CD14-positive monocyte (primary cell): ENCODE measurements at regions not wholly inside any gene's neighbourhood (a gene's known extent, or its start where the extent isn't known, plus 50 kb on each side); places are given as distances from the start of the nearest gene placed in this dataset.

Source experiments
- DNase-seq, 3 donors: peaks; one replicate each; pipeline ENCODE4 v3.0.0-alpha.2; 2011 to 2022
- H2AFZ ChIP-seq: 2 replicates; pipeline ENCODE4 v1.6.0; 2012; ENCODE audit warnings: mild to moderate bottlenecking, low read depth, low read length, inconsistent platforms; ENCODE audit not compliant: insufficient read depth, poor library complexity, severe bottlenecking
- H3K27ac ChIP-seq, 2 donors: 1 replicate in 1 of 2; 2 replicates in 1 of 2; pipeline ENCODE4 v1.5.1; 2012 to 2013; ENCODE audit warnings: low read length in 2 of 2, control low read depth in 1 of 2, inconsistent platforms in 1 of 2, low read depth in 1 of 2, mild to moderate bottlenecking in 1 of 2
- H3K27me3 ChIP-seq, 2 donors: one replicate each; pipeline versions ENCODE4 v1.6.0 to v1.6.1; 2011 to 2013; ENCODE audit warnings: low read length in 2 of 2; ENCODE audit not compliant: control insufficient read depth in 2 of 2, insufficient read depth in 2 of 2
- H3K36me3 ChIP-seq, 2 donors: replicated peaks in 1 of 2; 1 replicate in 1 of 2; 2 replicates in 1 of 2; pipeline versions ENCODE4 v1.5.1 to v1.6.1; 2012 to 2013; ENCODE audit warnings: low read length in 2 of 2, control low read depth in 1 of 2, inconsistent platforms in 1 of 2, mild to moderate bottlenecking in 1 of 2; ENCODE audit not compliant: insufficient read depth in 2 of 2, control insufficient read depth in 1 of 2
- H3K4me1 ChIP-seq, 2 donors: 1 replicate in 1 of 2; 2 replicates in 1 of 2; pipeline versions ENCODE4 v1.5.1 to v1.6.1; 2012 to 2013; ENCODE audit warnings: low read length in 2 of 2, control low read depth in 1 of 2, inconsistent platforms in 1 of 2, mild to moderate bottlenecking in 1 of 2, moderate library complexity in 1 of 2; ENCODE audit not compliant: insufficient read depth in 2 of 2, control insufficient read depth in 1 of 2
- H3K4me2 ChIP-seq: replicated peaks from 2 replicates; pipeline ENCODE3; 2012; ENCODE audit warnings: low read length, moderate library complexity, mild to moderate bottlenecking; ENCODE audit not compliant: poor library complexity, severe bottlenecking; ENCODE audit errors: extremely low read depth
- H3K4me3 ChIP-seq, 3 experiments: fragments of 200-600 bp in 1 of 3; sonication (generic) in 1 of 3; replicated peaks in 1 of 3; 1 replicate in 2 of 3; 2 replicates in 1 of 3; pipeline ENCODE4 v1.5.1; 2011 to 2013; ENCODE audit warnings: low read length in 3 of 3, mild to moderate bottlenecking in 3 of 3, control low read depth in 2 of 3, low read depth in 2 of 3, inconsistent platforms in 1 of 3, moderate library complexity in 1 of 3
- H3K79me2 ChIP-seq: 2 replicates; pipeline ENCODE4 v1.6.0; 2012; ENCODE audit warnings: mild to moderate bottlenecking, control low read depth, inconsistent platforms, low read length, moderate library complexity; ENCODE audit not compliant: insufficient read depth
- H3K9ac ChIP-seq: 2 replicates; pipeline ENCODE4 v1.6.0; 2017; ENCODE audit warnings: low read length, mild to moderate bottlenecking; ENCODE audit not compliant: insufficient read depth, poor library complexity, severe bottlenecking
- H3K9me3 ChIP-seq, 2 donors: replicated peaks in 1 of 2; 1 replicate in 1 of 2; 2 replicates in 1 of 2; pipeline versions ENCODE4 v1.5.1 to v1.6.1; 2012 to 2013; ENCODE audit warnings: low read length in 2 of 2, control low read depth in 1 of 2; ENCODE audit not compliant: control insufficient read depth in 1 of 2, insufficient read depth in 1 of 2
- H4K20me1 ChIP-seq: 2 replicates; pipeline ENCODE4 v1.6.0; 2012; ENCODE audit warnings: mild to moderate bottlenecking, low read length, control low read depth, moderate library complexity; ENCODE audit not compliant: insufficient read depth
- H3K27ac Mint-ChIP-seq, 7 donors: one replicate each; pipeline ENCODE4 v1.8.0; 2020; ENCODE audit warnings: mild to moderate bottlenecking in 7 of 7, mixed read lengths in 7 of 7, moderate library complexity in 6 of 7, inconsistent platforms in 2 of 7
- H3K27me3 Mint-ChIP-seq, 3 donors: one replicate each; pipeline ENCODE4 v1.8.0; 2021 to 2022; ENCODE audit warnings: low read depth in 3 of 3, mild to moderate bottlenecking in 3 of 3, mixed read lengths in 3 of 3, moderate library complexity in 3 of 3, inconsistent platforms in 1 of 3
- H3K36me3 Mint-ChIP-seq, 2 donors: one replicate each; pipeline ENCODE4 v1.8.0; 2020; ENCODE audit warnings: mixed read lengths in 2 of 2, inconsistent platforms in 1 of 2, mild to moderate bottlenecking in 1 of 2
- H3K4me1 Mint-ChIP-seq: one replicate; pipeline ENCODE4 v1.8.0; 2020; ENCODE audit warnings: mild to moderate bottlenecking, mixed read lengths
- H3K4me3 Mint-ChIP-seq, 2 donors: one replicate each; pipeline ENCODE4 v1.8.0; 2020; ENCODE audit warnings: mild to moderate bottlenecking in 2 of 2, mixed read lengths in 2 of 2, moderate library complexity in 1 of 2
- H3K9me3 Mint-ChIP-seq, 7 donors: one replicate each; pipeline ENCODE4 v1.8.0; 2020 to 2022; ENCODE audit warnings: mixed read lengths in 7 of 7, mild to moderate bottlenecking in 6 of 7, moderate library complexity in 6 of 7, inconsistent platforms in 2 of 7
- CTCF ChIP-seq: fragments of 200-600 bp; IDR thresholded peaks from one replicate; pipeline ENCODE4 v1.8.0; 2022; ENCODE audit warnings: antibody characterized with exemption, mild to moderate bottlenecking
- WGBS: methylation state at CpG from one replicate; pipeline ENCODE4 v1.1.5; 2013; ENCODE audit warnings: missing lambda C conversion rate; ENCODE audit not compliant: insufficient coverage; 5-methylcytosine and 5-hydroxymethylcytosine counted together
- intact Hi-C, 2 donors: fragments of 100-400 bp; cut with micrococcal nuclease; formaldehyde crosslinking; loops; one replicate each; pipeline versions ENCODE4 v1.15.0 to v1.15.1; 2023

DNA sequence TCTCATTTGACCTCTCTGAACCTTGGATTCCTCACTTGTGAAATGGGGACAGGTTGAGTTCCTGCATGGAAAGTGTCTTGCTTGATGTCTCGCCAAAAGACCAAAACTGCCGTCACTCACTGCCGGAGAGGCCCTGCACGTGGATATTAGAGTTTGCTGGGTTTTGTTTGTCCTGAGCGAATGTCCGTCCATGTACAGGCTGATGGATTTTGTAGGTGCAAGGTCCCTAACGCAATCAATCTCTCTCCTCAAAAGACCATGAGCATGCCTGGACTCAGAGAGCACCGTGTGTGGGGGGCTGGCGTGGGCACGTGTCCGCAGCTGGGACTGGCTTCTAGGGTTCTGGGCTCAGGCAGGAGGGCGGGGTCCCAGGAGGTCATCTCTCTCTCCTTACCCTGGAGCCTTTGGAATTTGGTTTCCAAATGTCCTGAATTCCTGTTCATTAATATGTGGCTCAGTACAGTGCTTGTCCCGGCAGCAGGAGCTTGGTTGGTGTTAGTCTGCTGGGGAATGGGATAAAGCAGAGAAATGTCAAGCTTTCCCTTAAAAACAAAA is 146.0 kb upstream of the IER5L start:
- Mint-ChIP-seq H3K4me3 (peak overlapping the region; percentile 6 to 24), H3K27ac (no peak overlapping the region), H3K4me1 (peaks cover 63% of the 10 kb centered on the region), H3K27me3 (peaks cover 0 to 2% (median 0%) of the 10 kb centered on the region in 3 donors), H3K9me3 (peaks cover 0 to 2% (median 0%) of the 10 kb centered on the region in 7 donors), H3K36me3 (peaks cover 0 to 3% of the 10 kb centered on the region in 2 donors)
- Histone ChIP-seq H3K9me3 (no peaks in the 10 kb centered on the region), H3K9ac (no peak overlapping the region), H4K20me1 (no peaks in the 10 kb centered on the region), H2AFZ (no peak overlapping the region), H3K79me2 (peaks cover 19% of the 10 kb centered on the region), H3K4me1 (peaks cover 52 to 61% of the 10 kb centered on the region in 2 donors), H3K27me3 (no peaks in the 10 kb centered on the region), H3K4me3 (no peak overlapping the region), H3K36me3 (no peaks in the 10 kb centered on the region), H3K4me2 (no peak overlapping the region), H3K27ac (no peak overlapping the region)
- 91% methylated on average over 9 of the region's 13 CpGs for WGBS
- intact Hi-C loops, result loop anchor here (5.0 to 10.0 kb wide), 4 partner anchors 141 to 291 kb away; partner anchors contain the start of gene IER5L (in 1 of the 2)
- no peak for DNase-seq
- TF ChIP-seq CTCF, result no peak

DNA sequence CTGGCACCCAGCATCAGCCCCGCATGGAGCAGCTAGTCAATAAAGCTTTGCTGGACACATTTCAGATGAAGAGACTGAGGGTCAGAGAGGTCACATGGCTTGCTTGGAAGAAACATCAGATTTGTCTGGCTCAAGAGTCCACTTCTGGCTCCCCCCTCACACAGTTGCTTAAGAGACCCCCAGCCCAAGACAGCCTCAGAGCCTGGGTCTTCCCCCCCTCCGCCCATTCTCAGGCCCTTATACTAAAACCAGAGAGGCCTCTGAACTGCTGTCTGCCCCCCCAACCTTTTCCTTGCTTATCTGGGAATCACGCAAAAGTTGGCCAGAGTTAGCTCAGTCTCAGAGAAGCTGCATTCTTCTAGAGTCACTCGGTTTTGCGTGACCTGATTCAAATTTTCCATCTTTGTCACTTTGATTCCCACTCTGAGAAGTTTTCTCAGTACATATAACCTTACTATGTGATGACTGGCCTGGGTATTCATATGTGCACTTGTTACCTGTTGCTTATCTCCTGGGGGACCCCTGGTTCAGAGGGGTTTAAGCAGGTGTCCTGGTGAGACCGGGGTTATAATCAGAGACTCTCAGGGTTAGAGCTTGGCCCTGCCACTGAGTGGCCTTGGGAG is 145.4 kb upstream of the IER5L start:
- WGBS, result 78% methylated on average over 3 of the region's 6 CpGs
- no peak for TF ChIP-seq CTCF
- Histone ChIP-seq H3K27me3 (no peaks in the 10 kb centered on the region), H3K9ac (no peak overlapping the region), H3K27ac (no peak overlapping the region), H2AFZ (no peak overlapping the region), H3K4me1 (peaks cover 46 to 57% of the 10 kb centered on the region in 2 donors), H3K79me2 (peaks cover 19% of the 10 kb centered on the region), H3K4me2 (no peak overlapping the region), H3K36me3 (no peaks in the 10 kb centered on the region), H3K9me3 (no peaks in the 10 kb centered on the region), H4K20me1 (no peaks in the 10 kb centered on the region), H3K4me3 (no peak overlapping the region)
- DNase-seq, result no peak
- Mint-ChIP-seq H3K4me3 (peak overlapping the region; percentile 6 to 24), H3K36me3 (peaks cover 0 to 3% of the 10 kb centered on the region in 2 donors), H3K4me1 (peaks cover 59% of the 10 kb centered on the region), H3K27ac (peak overlapping the region in 1 of 7 donors; percentile 47), H3K9me3 (peaks cover 0 to 2% (median 0%) of the 10 kb centered on the region in 7 donors), H3K27me3 (peaks cover 0 to 2% (median 0%) of the 10 kb centered on the region in 3 donors)
- intact Hi-C loops, result loop anchor here (5.0 to 10.0 kb wide), 4 partner anchors 141 to 291 kb away; partner anchors contain the start of gene IER5L (in 1 of the 2)
